HuH-7 (cell line): ENCODE measurements at regions not wholly inside any gene's neighbourhood (a gene's known extent, or its start where the extent isn't known, plus 50 kb on each side); places are given as distances from the start of the nearest gene placed in this dataset.
"Not testable (repeated sequence)": the region's sequence is repeated elsewhere in the genome, so short reads cannot be mapped to it uniquely, and the experiment has no call there.

ENCODE experiments used
- DNase-seq: peaks from one replicate; pipeline ENCODE4 v3.0.0; 2011; ENCODE audit warnings: low spot score

GRCh38 chr21:28522014-28522799 is 470.5 kb downstream of the LTN1 start:
- DNase-seq, result no peak

- no peak for DNase-seq
These were observed 474.0 kb downstream of the LTN1 start for GRCh38 chr21:28518630-28519029.

GRCh38 chr21:28516991-28517592 is 475.6 kb downstream of the LTN1 start:
- peak; percentile 48 for DNase-seq

- DNase-seq, result no peak
These were observed 476.7 kb downstream of the LTN1 start for GRCh38 chr21:28516021-28516420.

GRCh38 chr21:28513428-28513827 is 479.2 kb downstream of the LTN1 start:
- DNase-seq, result no peak

GRCh38 chr21:28509031-28509430 is 483.6 kb downstream of the LTN1 start:
- DNase-seq, result no peak

GRCh38 chr21:28508126-28508525 is 484.6 kb downstream of the LTN1 start:
- DNase-seq, result no peak

GRCh38 chr21:28496517-28496916 is 496.2 kb downstream of the LTN1 start:
- no peak for DNase-seq

GRCh38 chr21:28492127-28492526 is 500.6 kb downstream of the LTN1 start:
- DNase-seq, result no peak

- DNase-seq, result no peak
These were observed 502.8 kb downstream of the LTN1 start for GRCh38 chr21:28489821-28490350.

- DNase-seq, result no peak
These were observed 503.5 kb downstream of the LTN1 start for GRCh38 chr21:28489162-28489561.

- no peak for DNase-seq
These were observed 505.1 kb downstream of the LTN1 start for GRCh38 chr21:28487455-28488070.

GRCh38 chr21:28485301-28486022 is 507.2 kb downstream of the LTN1 start:
- DNase-seq, result no peak

GRCh38 chr21:28483301-28484035 is 509.2 kb downstream of the LTN1 start:
- no peak for DNase-seq

GRCh38 chr21:28482657-28483056 is 510.0 kb downstream of the LTN1 start:
- DNase-seq, result no peak

- DNase-seq, result no peak
These were observed 512.2 kb downstream of the LTN1 start for GRCh38 chr21:28480470-28480869.

- DNase-seq, result no peak
These were observed 519.0 kb downstream of the LTN1 start for GRCh38 chr21:28473530-28474220.

- DNase-seq, result not testable (repeated sequence)
These were observed 520.1 kb downstream of the LTN1 start for GRCh38 chr21:28472543-28472942.

- no peak for DNase-seq
These were observed 527.7 kb downstream of the LTN1 start for GRCh38 chr21:28464988-28465387.

GRCh38 chr21:28464095-28464494 is 528.6 kb downstream of the LTN1 start:
- no peak for DNase-seq

- no peak for DNase-seq
These were observed 533.5 kb downstream of the LTN1 start for GRCh38 chr21:28459193-28459592.
